GM23338 (cell line): ENCODE measurements at regions not wholly inside any gene's neighbourhood (a gene's known extent, or its start where the extent isn't known, plus 50 kb on each side); places are given as distances from the start of the nearest gene placed in this dataset.

Experiments
- ATAC-seq: fragments of 200-7000 bp; cut with Tn5 transposase; 3 replicates; pipeline ENCODE4 v1.9.1; 2020
- DNase-seq: peaks from one replicate; pipeline ENCODE4 v3.0.0-alpha.2; 2015; ENCODE audit warnings: low spot score
- H2AFZ ChIP-seq: fragments of 200-600 bp; sonication (generic); 2 replicates; pipeline ENCODE4 v1.8.0; 2016; ENCODE audit warnings: antibody characterized with exemption, mild to moderate bottlenecking, moderate library complexity
- H3F3A ChIP-seq: fragments of 200-600 bp; sonication (generic); replicated peaks from 2 replicates; pipeline ENCODE4 v1.8.0; 2017; ENCODE audit warnings: antibody characterized with exemption, mixed run types, low read depth
- H3K27ac ChIP-seq: fragments of 200-600 bp; sonication (generic); 2 replicates; pipeline ENCODE4 v1.6.1; 2016; ENCODE audit warnings: low read depth
- H3K27me3 ChIP-seq: fragments of 200-600 bp; sonication (generic); 2 replicates; pipeline ENCODE4 v1.8.0; 2016; ENCODE audit warnings: mild to moderate bottlenecking, mixed run types, moderate library complexity; ENCODE audit not compliant: insufficient read depth
- H3K36me3 ChIP-seq: fragments of 200-600 bp; sonication (generic); 2 replicates; pipeline ENCODE4 v1.8.0; 2016; ENCODE audit warnings: mild to moderate bottlenecking; ENCODE audit not compliant: insufficient read depth
- H3K4me1 ChIP-seq: fragments of 200-600 bp; sonication (generic); 2 replicates; pipeline ENCODE4 v1.8.0; 2016; ENCODE audit warnings: mild to moderate bottlenecking, moderate library complexity; ENCODE audit not compliant: insufficient read depth
- H3K4me2 ChIP-seq: fragments of 200-600 bp; sonication (generic); 2 replicates; pipeline ENCODE4 v1.7.1; 2017; ENCODE audit warnings: mixed run types
- H3K4me3 ChIP-seq: fragments of 200-600 bp; sonication (generic); 2 replicates; pipeline ENCODE4 v1.6.1; 2016; ENCODE audit warnings: mixed run types
- H3K79me2 ChIP-seq: fragments of 200-600 bp; sonication (generic); replicated peaks from 2 replicates; pipeline ENCODE4 v1.8.0; 2017; ENCODE audit warnings: mild to moderate bottlenecking; ENCODE audit not compliant: insufficient read depth
- H3K9me2 ChIP-seq: fragments of 200-600 bp; sonication (generic); 2 replicates; pipeline ENCODE4 v1.8.0; 2017; ENCODE audit not compliant: insufficient read depth
- H4K20me1 ChIP-seq: fragments of 200-600 bp; sonication (generic); replicated peaks from 2 replicates; pipeline ENCODE4 v1.8.0; 2017; ENCODE audit warnings: mild to moderate bottlenecking; ENCODE audit not compliant: insufficient read depth
- H3K27ac Mint-ChIP-seq: 2 replicates; pipeline ENCODE4 v1.8.0; 2020; ENCODE audit warnings: inconsistent platforms, mild to moderate bottlenecking, moderate library complexity, mixed read lengths
- H3K27me3 Mint-ChIP-seq: 3 replicates; pipeline ENCODE4 v1.8.0; 2022; ENCODE audit warnings: low read depth, mild to moderate bottlenecking, moderate library complexity, mixed read lengths, inconsistent platforms; ENCODE audit not compliant: insufficient read depth, poor library complexity
- H3K36me3 Mint-ChIP-seq: 3 replicates; pipeline ENCODE4 v1.8.0; 2021; ENCODE audit warnings: low read depth, mild to moderate bottlenecking, inconsistent platforms, moderate library complexity, mixed read lengths
- H3K4me1 Mint-ChIP-seq: 3 replicates; pipeline ENCODE4 v1.8.0; 2020; ENCODE audit warnings: mild to moderate bottlenecking, inconsistent platforms, mixed read lengths
- H3K4me3 Mint-ChIP-seq: 3 replicates; pipeline ENCODE4 v1.8.0; 2021; ENCODE audit warnings: moderate library complexity, mild to moderate bottlenecking, inconsistent platforms, mixed read lengths
- H3K9me3 Mint-ChIP-seq: 3 replicates; pipeline ENCODE4 v1.8.0; 2020; ENCODE audit warnings: moderate library complexity, mild to moderate bottlenecking, inconsistent platforms, mixed read lengths
- CREB1 ChIP-seq: fragments of 250-450 bp; sonication (Bioruptor Pico); IDR thresholded peaks from 2 replicates; pipeline ENCODE4 v1.5.0; 2020; ENCODE audit warnings: low read depth, mild to moderate bottlenecking, moderate library complexity
- CTCF ChIP-seq, 2 experiments: fragments of 200-600 bp in 1 of 2; sonication (generic) in 1 of 2; conservative IDR thresholded peaks; 2 replicates each; pipeline versions ENCODE4 v1.5.1 to v1.6.1; 2016 to 2017; ENCODE audit warnings: antibody characterized with exemption in 2 of 2, low read depth in 2 of 2, mild to moderate bottlenecking in 2 of 2, moderate library complexity in 1 of 2
- ETS1 ChIP-seq: IDR thresholded peaks from 2 replicates; pipeline ENCODE4 v1.6.1; 2016; ENCODE audit warnings: antibody characterized with exemption
- EZH2 ChIP-seq: fragments of 200-600 bp; sonication (generic); IDR thresholded peaks from one replicate; pipeline ENCODE4 v1.8.0; 2017; ENCODE audit warnings: antibody characterized with exemption, mild to moderate bottlenecking, low read depth; ENCODE audit not compliant: unreplicated experiment
- EZH2phosphoT487 ChIP-seq: fragments of 200-600 bp; sonication (generic); IDR thresholded peaks from one replicate; pipeline ENCODE4 v1.8.1; 2018; ENCODE audit warnings: antibody characterized with exemption; ENCODE audit not compliant: unreplicated experiment
- JUNB ChIP-seq: IDR thresholded peaks from one replicate; pipeline ENCODE4 v1.6.1; 2016; ENCODE audit warnings: antibody characterized with exemption; ENCODE audit not compliant: unreplicated experiment
- NANOG ChIP-seq: IDR thresholded peaks from 2 replicates; pipeline ENCODE4 v1.6.1; 2016; ENCODE audit warnings: antibody characterized with exemption, borderline replicate concordance
- POLR2AphosphoS5 ChIP-seq: IDR thresholded peaks from 2 replicates; pipeline ENCODE4 v1.6.1; 2016; ENCODE audit warnings: antibody characterized with exemption, low read depth
- REST ChIP-seq: IDR thresholded peaks from one replicate; pipeline ENCODE4 v1.6.1; 2018; ENCODE audit warnings: antibody characterized with exemption; ENCODE audit not compliant: unreplicated experiment
- STAT1 ChIP-seq: IDR thresholded peaks from one replicate; pipeline ENCODE4 v1.6.1; 2016; ENCODE audit warnings: antibody characterized with exemption; ENCODE audit not compliant: unreplicated experiment
- ZNF114 ChIP-seq: fragments of 250-450 bp; sonication (Bioruptor Pico); IDR thresholded peaks from 2 replicates; pipeline ENCODE4 v1.5.0; 2020; ENCODE audit warnings: mild to moderate bottlenecking, moderate library complexity
- ZNF331 ChIP-seq: fragments of 250-450 bp; sonication (Bioruptor Pico); IDR thresholded peaks from 2 replicates; pipeline ENCODE4 v1.5.0; 2020; ENCODE audit warnings: low read depth, mild to moderate bottlenecking, moderate library complexity
- ZNF462 ChIP-seq: fragments of 250-450 bp; sonication (Bioruptor Pico); IDR thresholded peaks from 2 replicates; pipeline ENCODE4 v1.5.0; 2020; ENCODE audit warnings: mild to moderate bottlenecking, moderate library complexity

GRCh38 chr4:31701256-31701655 is 981.1 kb downstream of the PCDH7 start:
- Histone ChIP-seq H3F3A (no peaks in the 10 kb centered on the region), H4K20me1 (no peaks in the 10 kb centered on the region), H3K9me2 (no peaks in the 10 kb centered on the region; the same call in 1 of the 2 replicates), H3K79me2 (no peaks in the 10 kb centered on the region), H3K36me3 (no peaks in the 10 kb centered on the region), H3K27me3 (no peaks in the 10 kb centered on the region), H3K4me3 (no peak overlapping the region), H3K4me1 (no peaks in the 10 kb centered on the region), H3K27ac (no peak overlapping the region), H3K4me2 (no peak overlapping the region), H2AFZ (no peak overlapping the region)
- Mint-ChIP-seq H3K4me1 (no peaks in the 10 kb centered on the region; the same call in 2 of the 3 replicates), H3K9me3 (peaks cover 17% of the 10 kb centered on the region), H3K36me3 (peaks cover 12% of the 10 kb centered on the region; the same call in 2 of the 3 replicates), H3K4me3 (no peak overlapping the region), H3K27ac (no peak overlapping the region), H3K27me3 (no peaks in the 10 kb centered on the region)
- ATAC-seq: no peak
- no peak for DNase-seq
- TF ChIP-seq STAT1 (no peak), POLR2AphosphoS5 (no peak), CREB1 (CRISPR knock-in tag) (no peak), ETS1 (no peak), JUNB (no peak), ZNF462 (CRISPR knock-in tag) (no peak), REST (no peak), ZNF331 (CRISPR knock-in tag) (no peak), CTCF (conservative IDR thresholded peaks at IDR 0.05; ENCODE audit: low read depth in 2 of 2) (no peak), NANOG (no peak), EZH2 (no peak), ZNF114 (CRISPR knock-in tag) (no peak), EZH2phosphoT487 (no peak)
